ENCODE measurements at regions not wholly inside any gene's neighbourhood (a gene's known extent, or its start where the extent isn't known, plus 50 kb on each side); places are given as distances from the start of the nearest gene placed in this dataset.
"Not testable (repeated sequence)": the region's sequence is repeated elsewhere in the genome, so short reads cannot be mapped to it uniquely, and the experiment has no call there.

DNA sequence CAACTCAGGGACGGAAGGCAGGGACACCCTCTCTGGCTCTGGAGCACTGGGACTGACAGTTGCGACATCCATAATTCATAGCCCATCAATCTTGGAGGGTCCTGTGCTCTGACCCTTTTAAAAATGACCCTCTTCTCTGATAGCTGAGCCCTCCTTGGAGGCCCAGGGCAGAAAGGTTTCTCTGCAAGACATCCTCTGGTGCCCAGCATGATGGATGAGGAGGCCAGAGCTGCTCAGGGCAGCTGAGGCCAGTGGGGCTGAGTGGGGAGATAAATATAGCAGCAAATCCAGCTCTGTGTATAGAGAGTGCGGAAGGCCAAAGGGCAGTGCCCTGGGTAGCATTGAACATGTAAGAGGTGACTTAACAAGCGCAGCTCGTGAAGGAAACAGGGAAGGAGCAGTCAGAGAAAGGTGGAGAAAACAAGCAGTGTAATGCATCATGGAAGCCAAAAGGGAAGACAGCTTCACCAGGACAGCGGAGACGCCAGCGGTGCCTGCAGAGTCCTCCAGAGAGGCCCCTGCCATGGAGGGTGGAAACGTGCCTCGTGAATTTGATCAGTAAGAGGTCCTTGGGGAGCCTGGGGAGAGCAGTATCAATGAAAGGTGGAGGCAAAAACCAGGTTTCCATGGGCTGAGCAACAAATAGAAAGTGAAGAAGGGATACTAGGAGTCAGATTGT, 50.4 kb upstream of the FMOD start:
- peaks cover 6% of the 10 kb centered on the region for H3K4me1 Mint-ChIP-seq
- peaks cover 4% of the 10 kb centered on the region for H3K36me3 Mint-ChIP-seq
- H3K27ac Mint-ChIP-seq, result no peak overlapping the region

GRCh38 chr1:203402152-203402551, 51.2 kb upstream of the FMOD start:
- Mint-ChIP-seq H3K27ac (no peak overlapping the region), H3K4me3 (no peak overlapping the region)

More for the DNA sequence above, 50.4 kb upstream of the FMOD start:
- Mint-ChIP-seq H3K9me3 (no peaks in the 10 kb centered on the region), H3K27me3 (peaks cover 31% of the 10 kb centered on the region), H3K4me3 (no peak overlapping the region)
- ATAC-seq, result no peak

GRCh38 chr1:203402629-203403337, 51.9 kb upstream of the FMOD start:
- Mint-ChIP-seq H3K27ac (no peak overlapping the region), H3K36me3 (peaks cover 4% of the 10 kb centered on the region), H3K9me3 (no peaks in the 10 kb centered on the region), H3K4me1 (no peaks in the 10 kb centered on the region), H3K4me3 (no peak overlapping the region), H3K27me3 (peaks cover 17% of the 10 kb centered on the region)
- ATAC-seq, result no peak

More at GRCh38 chr1:203402152-203402551, 51.2 kb upstream of the FMOD start:
- H3K27me3 Mint-ChIP-seq, result peaks cover 24% of the 10 kb centered on the region
- no peaks in the 10 kb centered on the region for H3K4me1 Mint-ChIP-seq
- H3K36me3 Mint-ChIP-seq, result peaks cover 4% of the 10 kb centered on the region
- no peak for ATAC-seq
- H3K9me3 Mint-ChIP-seq, result no peaks in the 10 kb centered on the region

GRCh38 chr1:203403586-203403985, 52.7 kb upstream of the FMOD start:
- H3K4me3 Mint-ChIP-seq, result no peak overlapping the region
- H3K9me3 Mint-ChIP-seq, result no peaks in the 10 kb centered on the region
- peaks cover 4% of the 10 kb centered on the region for H3K36me3 Mint-ChIP-seq
- H3K27me3 Mint-ChIP-seq, result peaks cover 14% of the 10 kb centered on the region
- no peak overlapping the region for H3K27ac Mint-ChIP-seq
- no peaks in the 10 kb centered on the region for H3K4me1 Mint-ChIP-seq
- no peak for ATAC-seq

GRCh38 chr1:203404546-203404945, 53.6 kb upstream of the FMOD start:
- Mint-ChIP-seq H3K4me1 (peaks cover 8% of the 10 kb centered on the region), H3K27me3 (peaks cover 14% of the 10 kb centered on the region), H3K9me3 (no peaks in the 10 kb centered on the region), H3K36me3 (peaks cover 4% of the 10 kb centered on the region), H3K27ac (no peak overlapping the region), H3K4me3 (no peak overlapping the region)
- no peak for ATAC-seq

- ATAC-seq, result no peak
These were observed 54.9 kb upstream of the FMOD start for GRCh38 chr1:203405703-203406438.

GRCh38 chr1:203406446-203407045, 55.6 kb upstream of the FMOD start:
- Mint-ChIP-seq H3K27ac (no peak overlapping the region), H3K4me3 (no peak overlapping the region), H3K4me1 (peaks cover 21% of the 10 kb centered on the region), H3K27me3 (peaks cover 14% of the 10 kb centered on the region), H3K36me3 (peaks cover 1% of the 10 kb centered on the region), H3K9me3 (peaks cover 7% of the 10 kb centered on the region)
- ATAC-seq, result no peak

More at GRCh38 chr1:203405703-203406438, 54.9 kb upstream of the FMOD start:
- Mint-ChIP-seq H3K36me3 (peaks cover 4% of the 10 kb centered on the region), H3K4me3 (no peak overlapping the region), H3K27me3 (peaks cover 14% of the 10 kb centered on the region), H3K4me1 (peaks cover 21% of the 10 kb centered on the region), H3K27ac (no peak overlapping the region), H3K9me3 (peaks cover 4% of the 10 kb centered on the region)

DNA sequence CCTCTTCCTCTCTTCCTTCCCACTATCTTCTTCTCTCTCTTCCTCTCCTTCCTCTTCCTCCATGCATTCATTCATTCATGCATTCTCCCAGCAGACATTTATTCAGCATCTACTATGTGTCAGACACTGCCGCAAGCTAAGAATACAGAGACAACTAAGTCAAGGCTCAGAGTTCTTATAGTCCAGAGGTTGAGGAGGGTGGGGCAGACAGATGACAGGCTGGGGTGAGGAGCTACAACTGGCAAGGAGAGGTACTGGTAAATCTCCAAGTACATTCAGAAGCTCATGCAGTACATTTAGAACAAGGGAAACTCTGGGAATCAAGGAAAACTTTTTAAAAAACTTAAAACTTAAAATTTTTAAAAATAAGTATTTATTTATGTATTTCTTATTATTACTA, 56.4 kb upstream of the FMOD start:
- Mint-ChIP-seq H3K4me3 (no peak overlapping the region), H3K27me3 (peaks cover 14% of the 10 kb centered on the region), H3K36me3 (no peaks in the 10 kb centered on the region), H3K27ac (no peak overlapping the region), H3K4me1 (peaks cover 21% of the 10 kb centered on the region), H3K9me3 (peaks cover 7% of the 10 kb centered on the region)
- no peak for ATAC-seq

GRCh38 chr1:203408486-203409481, 57.9 kb upstream of the FMOD start:
- no peak overlapping the region for H3K27ac Mint-ChIP-seq
- H3K4me1 Mint-ChIP-seq, result peaks cover 21% of the 10 kb centered on the region
- H3K36me3 Mint-ChIP-seq, result no peaks in the 10 kb centered on the region
- H3K27me3 Mint-ChIP-seq, result peaks cover 13% of the 10 kb centered on the region
- ATAC-seq, result no peak
- H3K4me3 Mint-ChIP-seq, result no peak overlapping the region
- H3K9me3 Mint-ChIP-seq, result peaks cover 11% of the 10 kb centered on the region

DNA sequence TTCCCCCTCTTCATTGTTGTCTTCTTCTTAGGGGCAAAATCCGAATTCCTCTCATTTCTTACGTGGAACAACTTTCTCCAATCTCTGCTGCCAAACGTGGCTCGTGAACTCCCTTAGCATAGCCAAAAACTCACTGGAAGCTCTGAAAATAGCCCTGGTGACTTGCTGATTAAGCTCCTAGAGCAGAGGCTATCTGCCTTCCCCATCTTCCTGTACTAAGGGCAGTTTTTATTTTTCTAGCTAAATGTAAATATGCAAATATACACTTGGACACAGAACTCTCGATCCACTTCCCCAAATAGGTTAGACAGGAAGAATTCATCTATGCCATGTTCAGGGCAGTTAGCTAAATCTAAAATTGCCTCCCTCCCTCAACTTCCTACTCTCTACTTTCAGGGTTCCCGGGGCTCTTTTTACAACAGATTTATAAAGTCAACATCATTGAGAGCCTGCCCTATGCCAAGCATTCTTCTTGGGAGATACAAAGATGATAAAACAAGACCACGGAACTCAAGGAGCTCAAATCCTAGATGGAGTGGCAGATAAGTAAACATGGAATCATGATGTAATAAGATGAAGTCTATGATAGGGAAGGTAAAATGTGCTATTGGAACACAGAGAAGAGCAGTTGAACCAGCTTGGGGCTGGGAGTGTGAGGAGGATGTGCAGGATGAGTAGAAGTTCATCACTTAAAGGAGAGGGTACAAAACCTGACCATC, 59.4 kb upstream of the FMOD start:
- peaks cover 7% of the 10 kb centered on the region for H3K27me3 Mint-ChIP-seq
- H3K9me3 Mint-ChIP-seq, result peaks cover 11% of the 10 kb centered on the region
- H3K27ac Mint-ChIP-seq, result peak overlapping the region; percentile 29
- no peaks in the 10 kb centered on the region for H3K36me3 Mint-ChIP-seq
- no peak overlapping the region for H3K4me3 Mint-ChIP-seq
- peaks cover 21% of the 10 kb centered on the region for H3K4me1 Mint-ChIP-seq
- no peak for ATAC-seq

GRCh38 chr1:203411431-203411830, 60.5 kb upstream of the FMOD start:
- not testable (repeated sequence) for H3K27me3 Mint-ChIP-seq, H3K4me3 Mint-ChIP-seq, H3K27ac Mint-ChIP-seq, ATAC-seq, H3K36me3 Mint-ChIP-seq
- Mint-ChIP-seq H3K4me1 (peaks cover 21% of the 10 kb centered on the region), H3K9me3 (peaks cover 11% of the 10 kb centered on the region)

- ATAC-seq, result no peak
- Mint-ChIP-seq H3K27ac (no peak overlapping the region), H3K36me3 (no peaks in the 10 kb centered on the region), H3K27me3 (peaks cover 7% of the 10 kb centered on the region), H3K4me1 (peaks cover under 1% of the 10 kb centered on the region), H3K4me3 (no peak overlapping the region), H3K9me3 (no peaks in the 10 kb centered on the region)
These were observed 56.0 kb upstream of the PRELP start for GRCh38 chr1:203419558-203419957.

DNA sequence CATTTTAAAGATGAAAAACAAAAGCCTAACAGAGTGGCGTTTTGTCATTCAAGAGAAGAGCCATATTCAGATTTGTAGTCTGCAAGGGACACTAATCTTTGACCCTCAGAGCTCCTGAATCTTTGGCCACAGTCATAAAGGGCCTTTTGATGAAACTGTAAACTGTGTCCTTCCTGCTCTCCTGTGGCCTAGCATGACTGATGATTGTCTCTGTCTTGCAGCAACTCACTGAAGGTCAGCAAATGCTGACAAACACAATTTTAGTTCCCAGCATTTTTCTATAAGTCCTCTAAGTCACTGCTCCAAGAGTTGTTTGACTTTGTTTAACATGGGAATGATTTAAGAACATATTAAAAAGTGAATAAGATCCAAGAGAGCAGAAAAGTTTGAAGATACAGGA, 55.3 kb upstream of the PRELP start:
- Mint-ChIP-seq H3K9me3 (no peaks in the 10 kb centered on the region), H3K4me1 (peaks cover 7% of the 10 kb centered on the region), H3K4me3 (no peak overlapping the region), H3K36me3 (no peaks in the 10 kb centered on the region), H3K27ac (no peak overlapping the region), H3K27me3 (no peaks in the 10 kb centered on the region)
- no peak for ATAC-seq

DNA sequence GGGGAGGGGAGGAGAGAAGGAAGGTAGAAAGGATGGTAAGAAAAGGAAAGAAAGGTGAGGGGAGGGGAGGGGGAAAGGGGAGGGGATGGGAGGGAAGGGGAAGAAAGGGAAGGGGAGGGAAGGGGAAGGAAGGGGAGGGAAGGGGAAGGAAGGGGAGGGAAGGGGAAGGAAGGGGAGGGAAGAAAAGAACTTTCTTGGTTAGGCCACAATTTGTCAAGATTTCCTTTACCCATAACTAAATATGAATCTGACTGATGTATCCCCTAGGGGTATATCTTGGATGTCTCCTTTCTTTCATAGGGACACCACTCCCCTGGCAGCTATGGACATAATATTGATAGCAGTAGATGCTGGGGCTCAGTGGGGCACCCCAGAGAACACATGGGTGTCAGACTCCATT, 54.4 kb upstream of the PRELP start:
- Mint-ChIP-seq H3K27ac (no peak overlapping the region), H3K9me3 (no peaks in the 10 kb centered on the region), H3K36me3 (no peaks in the 10 kb centered on the region), H3K4me1 (peaks cover 17% of the 10 kb centered on the region), H3K27me3 (no peaks in the 10 kb centered on the region), H3K4me3 (no peak overlapping the region)
- ATAC-seq, result no peak
